ENCODE measurements at regions not wholly inside any gene's neighbourhood (a gene's known extent, or its start where the extent isn't known, plus 50 kb on each side); places are given as distances from the start of the nearest gene placed in this dataset.

DNA sequence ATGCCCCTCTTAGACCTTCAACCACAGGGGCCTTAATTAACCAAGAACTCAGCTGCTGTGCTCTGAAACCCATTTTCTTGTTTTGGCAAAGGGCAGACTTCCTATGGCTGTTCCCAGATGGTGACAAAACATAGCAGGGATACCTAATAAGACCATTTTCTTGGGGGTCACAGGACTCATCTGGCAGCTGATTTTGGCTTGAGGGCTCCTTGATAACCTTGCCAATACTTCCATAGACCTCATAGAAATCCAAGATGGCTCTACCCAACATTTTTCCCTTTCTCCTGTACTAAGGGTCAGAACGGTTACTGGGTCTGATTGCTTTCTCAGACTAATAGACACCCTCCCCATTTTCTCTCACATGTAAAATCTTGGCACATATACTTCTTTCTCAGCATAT, 757.7 kb upstream of the SEMA6A start:
- Mint-ChIP-seq H3K36me3 (ENCODE audit: insufficient read depth, unreplicated experiment) (no peaks in the 10 kb centered on the region), H3K27me3 (ENCODE audit: insufficient read depth, unreplicated experiment) (no peaks in the 10 kb centered on the region), H3K9me3 (ENCODE audit: unreplicated experiment) (no peaks in the 10 kb centered on the region), H3K4me1 (ENCODE audit: insufficient read depth, unreplicated experiment) (peaks cover 4% of the 10 kb centered on the region), H3K27ac (ENCODE audit: low read depth, unreplicated experiment) (no peak overlapping the region), H3K4me3 (ENCODE audit: unreplicated experiment) (no peak overlapping the region)
- ChIA-PET CTCF (no interaction called here), POLR2A (interaction anchor here (0.6 kb wide), 1 partner anchor 42 kb away, joined by 3 read pairs; no protein-coding TSS in a partner anchor)
- BruUV-seq (replicated peaks), result no TSS peak
- intact Hi-C loops (cut with micrococcal nuclease), result no loop called here
- DNase-seq (ENCODE audit: unreplicated experiment), result no peak
- TF ChIP-seq, protein P1, sequence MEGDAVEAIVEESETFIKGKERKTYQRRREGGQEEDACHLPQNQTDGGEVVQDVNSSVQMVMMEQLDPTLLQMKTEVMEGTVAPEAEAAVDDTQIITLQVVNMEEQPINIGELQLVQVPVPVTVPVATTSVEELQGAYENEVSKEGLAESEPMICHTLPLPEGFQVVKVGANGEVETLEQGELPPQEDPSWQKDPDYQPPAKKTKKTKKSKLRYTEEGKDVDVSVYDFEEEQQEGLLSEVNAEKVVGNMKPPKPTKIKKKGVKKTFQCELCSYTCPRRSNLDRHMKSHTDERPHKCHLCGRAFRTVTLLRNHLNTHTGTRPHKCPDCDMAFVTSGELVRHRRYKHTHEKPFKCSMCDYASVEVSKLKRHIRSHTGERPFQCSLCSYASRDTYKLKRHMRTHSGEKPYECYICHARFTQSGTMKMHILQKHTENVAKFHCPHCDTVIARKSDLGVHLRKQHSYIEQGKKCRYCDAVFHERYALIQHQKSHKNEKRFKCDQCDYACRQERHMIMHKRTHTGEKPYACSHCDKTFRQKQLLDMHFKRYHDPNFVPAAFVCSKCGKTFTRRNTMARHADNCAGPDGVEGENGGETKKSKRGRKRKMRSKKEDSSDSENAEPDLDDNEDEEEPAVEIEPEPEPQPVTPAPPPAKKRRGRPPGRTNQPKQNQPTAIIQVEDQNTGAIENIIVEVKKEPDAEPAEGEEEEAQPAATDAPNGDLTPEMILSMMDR (IDR thresholded peaks at IDR 0.05; ENCODE audit: unreplicated experiment), result no peak

DNA sequence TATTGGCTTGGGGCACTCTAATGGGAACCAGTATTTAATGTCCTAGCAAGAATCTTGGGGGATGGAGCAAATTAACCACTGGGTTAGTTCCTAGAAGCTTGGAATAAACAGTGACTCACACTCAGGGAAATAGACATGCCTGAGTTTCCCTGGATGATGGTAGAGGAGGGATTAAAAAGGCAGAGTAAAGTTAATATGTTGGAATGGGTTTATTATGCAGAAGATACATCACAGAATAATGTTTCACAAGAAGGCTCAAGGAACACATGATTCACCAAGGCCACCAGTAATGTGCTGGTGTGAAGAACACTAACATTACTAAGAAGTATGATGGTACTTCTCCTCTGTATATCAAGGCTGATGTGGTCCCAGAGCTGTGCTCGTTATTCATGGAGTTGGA, 752.9 kb upstream of the SEMA6A start:
- ChIA-PET POLR2A (no interaction called here), CTCF (no interaction called here)
- Mint-ChIP-seq H3K4me3 (ENCODE audit: unreplicated experiment) (no peak overlapping the region), H3K27ac (ENCODE audit: low read depth, unreplicated experiment) (no peak overlapping the region), H3K4me1 (ENCODE audit: insufficient read depth, unreplicated experiment) (no peaks in the 10 kb centered on the region), H3K36me3 (ENCODE audit: insufficient read depth, unreplicated experiment) (no peaks in the 10 kb centered on the region), H3K9me3 (ENCODE audit: unreplicated experiment) (no peaks in the 10 kb centered on the region), H3K27me3 (ENCODE audit: insufficient read depth, unreplicated experiment) (no peaks in the 10 kb centered on the region)
- peak; percentile 4 for DNase-seq (ENCODE audit: unreplicated experiment)
- BruUV-seq (replicated peaks), result no TSS peak
- TF ChIP-seq, protein P1 (IDR thresholded peaks at IDR 0.05; ENCODE audit: unreplicated experiment), result no peak
- intact Hi-C loops (cut with micrococcal nuclease), result no loop called here

DNA sequence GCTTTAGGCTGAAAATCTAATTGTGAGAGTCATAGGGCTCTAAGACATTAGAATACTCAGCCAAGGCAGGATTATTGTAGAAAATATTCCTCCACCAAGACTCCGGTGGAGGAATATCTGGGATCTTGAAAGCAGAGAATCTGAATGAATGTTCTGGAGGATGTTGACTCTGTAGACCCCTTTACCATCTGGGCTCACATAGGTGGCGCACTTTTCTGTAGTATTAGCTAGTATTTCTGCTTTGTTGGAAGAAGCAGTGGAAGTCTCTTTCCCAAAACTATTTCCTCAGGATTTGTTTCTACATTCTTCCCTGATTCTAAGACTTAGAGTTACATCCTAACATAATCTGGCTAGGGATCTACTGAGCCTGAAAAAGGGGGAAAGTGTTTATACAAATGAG, 752.4 kb upstream of the SEMA6A start:
- no peak overlapping the region for H3K27ac Mint-ChIP-seq (ENCODE audit: low read depth, unreplicated experiment)
- intact Hi-C loops (cut with micrococcal nuclease), result no loop called here
- no peaks in the 10 kb centered on the region for H3K9me3 Mint-ChIP-seq (ENCODE audit: unreplicated experiment)
- no peak overlapping the region for H3K4me3 Mint-ChIP-seq (ENCODE audit: unreplicated experiment)
- no peaks in the 10 kb centered on the region for H3K4me1 Mint-ChIP-seq (ENCODE audit: insufficient read depth, unreplicated experiment)
- no peak for DNase-seq (ENCODE audit: unreplicated experiment)
- CTCF ChIA-PET, result no interaction called here
- TF ChIP-seq, protein P1 (IDR thresholded peaks at IDR 0.05; ENCODE audit: unreplicated experiment), result no peak
- H3K27me3 Mint-ChIP-seq (ENCODE audit: insufficient read depth, unreplicated experiment), result no peaks in the 10 kb centered on the region
- no peaks in the 10 kb centered on the region for H3K36me3 Mint-ChIP-seq (ENCODE audit: insufficient read depth, unreplicated experiment)
- POLR2A ChIA-PET, result no interaction called here
- BruUV-seq (replicated peaks), result no TSS peak

DNA sequence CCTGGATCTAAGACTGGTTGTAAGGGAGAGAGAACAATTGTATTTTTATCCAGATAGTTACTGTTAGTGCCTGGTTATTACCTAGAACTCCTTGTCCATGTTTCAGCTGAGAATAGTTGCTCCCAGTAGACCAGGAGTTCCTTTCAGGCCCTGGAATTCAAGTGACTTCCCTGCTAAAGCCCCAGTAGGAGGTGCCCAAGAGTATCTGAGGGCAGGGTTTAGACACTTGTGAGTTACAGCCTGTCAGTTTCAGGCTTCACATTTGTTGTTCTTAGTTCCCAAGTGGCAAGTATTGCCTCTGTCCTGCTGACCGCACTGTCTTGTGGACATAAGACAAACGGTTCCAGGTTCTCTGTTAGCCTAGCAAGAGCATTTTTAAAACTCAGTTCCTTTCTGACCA, 743.9 kb upstream of the SEMA6A start:
- H3K36me3 Mint-ChIP-seq (ENCODE audit: insufficient read depth, unreplicated experiment), result no peaks in the 10 kb centered on the region
- H3K4me3 Mint-ChIP-seq (ENCODE audit: unreplicated experiment), result no peak overlapping the region
- no peaks in the 10 kb centered on the region for H3K27me3 Mint-ChIP-seq (ENCODE audit: insufficient read depth, unreplicated experiment)
- no peaks in the 10 kb centered on the region for H3K9me3 Mint-ChIP-seq (ENCODE audit: unreplicated experiment)
- ChIA-PET CTCF (interaction anchor here (0.6 kb wide), 2 partner anchors 450 to 906 kb away, joined by 3 read pairs; no protein-coding TSS in a partner anchor), POLR2A (no interaction called here)
- intact Hi-C loops (cut with micrococcal nuclease), result no loop called here
- TF ChIP-seq, protein P1 (IDR thresholded peaks at IDR 0.05; ENCODE audit: unreplicated experiment), result no peak
- no peaks in the 10 kb centered on the region for H3K4me1 Mint-ChIP-seq (ENCODE audit: insufficient read depth, unreplicated experiment)
- no peak for DNase-seq (ENCODE audit: unreplicated experiment)
- BruUV-seq (replicated peaks), result no TSS peak
- no peak overlapping the region for H3K27ac Mint-ChIP-seq (ENCODE audit: low read depth, unreplicated experiment)
